ENCODE measurements at regions not wholly inside any gene's neighbourhood (a gene's known extent, or its start where the extent isn't known, plus 50 kb on each side); places are given as distances from the start of the nearest gene placed in this dataset.

DNA sequence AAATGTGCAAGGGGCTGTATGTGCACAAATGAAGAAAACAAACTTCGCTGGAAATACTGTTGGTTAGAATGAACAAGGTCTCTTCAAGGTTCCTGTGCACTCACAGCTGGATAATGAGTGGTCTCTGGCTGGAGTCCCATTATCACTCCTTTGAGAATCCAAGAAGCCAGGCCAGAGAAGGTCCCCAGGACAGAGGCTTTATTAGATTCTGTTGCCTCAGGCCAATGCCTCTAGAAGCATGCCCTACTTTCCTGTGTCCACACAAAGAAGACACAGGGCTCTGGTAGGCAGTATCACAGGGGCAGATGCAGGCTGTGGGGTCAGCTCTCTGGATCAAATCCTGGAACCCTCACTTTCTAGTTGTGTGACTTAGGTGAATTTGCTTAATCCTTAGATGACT is 384.7 kb downstream of the GRIN2B start:
- Histone ChIP-seq H3K27me3 (ENCODE audit: control insufficient read depth, insufficient read depth, low read length) (no peaks in the 10 kb centered on the region), H3K4me3 (ENCODE audit: low read length in 3 of 3) (no peak overlapping the region), H3K36me3 (ENCODE audit: control insufficient read depth in 2 of 3, insufficient read depth in 3 of 3, low read length in 3 of 3) (no peaks in the 10 kb centered on the region), H3K9ac (ENCODE audit: low read length in 3 of 3) (no peak overlapping the region), H3K9me3 (ENCODE audit: control insufficient read depth in 2 of 3, insufficient read depth in 1 of 3, low read length in 3 of 3) (no peaks in the 10 kb centered on the region), H3K27ac (ENCODE audit: low read depth in 2 of 2, low read length in 2 of 2) (no peak overlapping the region), H3K4me1 (ENCODE audit: control insufficient read depth in 2 of 3, insufficient read depth in 2 of 3, low read depth in 1 of 3, low read length in 3 of 3) (peaks cover 0 to 3% (median 0%) of the 10 kb centered on the region in 3 donors)
- FAIRE-seq (no peak), DNase-seq (no peak)
- intact Hi-C loops (cut with DNase I): no loop called here
- TF ChIP-seq, protein P1, sequence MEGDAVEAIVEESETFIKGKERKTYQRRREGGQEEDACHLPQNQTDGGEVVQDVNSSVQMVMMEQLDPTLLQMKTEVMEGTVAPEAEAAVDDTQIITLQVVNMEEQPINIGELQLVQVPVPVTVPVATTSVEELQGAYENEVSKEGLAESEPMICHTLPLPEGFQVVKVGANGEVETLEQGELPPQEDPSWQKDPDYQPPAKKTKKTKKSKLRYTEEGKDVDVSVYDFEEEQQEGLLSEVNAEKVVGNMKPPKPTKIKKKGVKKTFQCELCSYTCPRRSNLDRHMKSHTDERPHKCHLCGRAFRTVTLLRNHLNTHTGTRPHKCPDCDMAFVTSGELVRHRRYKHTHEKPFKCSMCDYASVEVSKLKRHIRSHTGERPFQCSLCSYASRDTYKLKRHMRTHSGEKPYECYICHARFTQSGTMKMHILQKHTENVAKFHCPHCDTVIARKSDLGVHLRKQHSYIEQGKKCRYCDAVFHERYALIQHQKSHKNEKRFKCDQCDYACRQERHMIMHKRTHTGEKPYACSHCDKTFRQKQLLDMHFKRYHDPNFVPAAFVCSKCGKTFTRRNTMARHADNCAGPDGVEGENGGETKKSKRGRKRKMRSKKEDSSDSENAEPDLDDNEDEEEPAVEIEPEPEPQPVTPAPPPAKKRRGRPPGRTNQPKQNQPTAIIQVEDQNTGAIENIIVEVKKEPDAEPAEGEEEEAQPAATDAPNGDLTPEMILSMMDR (IDR thresholded peaks at IDR 0.05; ENCODE audit: borderline replicate concordance, extremely low read depth, insufficient read depth): no peak

DNA sequence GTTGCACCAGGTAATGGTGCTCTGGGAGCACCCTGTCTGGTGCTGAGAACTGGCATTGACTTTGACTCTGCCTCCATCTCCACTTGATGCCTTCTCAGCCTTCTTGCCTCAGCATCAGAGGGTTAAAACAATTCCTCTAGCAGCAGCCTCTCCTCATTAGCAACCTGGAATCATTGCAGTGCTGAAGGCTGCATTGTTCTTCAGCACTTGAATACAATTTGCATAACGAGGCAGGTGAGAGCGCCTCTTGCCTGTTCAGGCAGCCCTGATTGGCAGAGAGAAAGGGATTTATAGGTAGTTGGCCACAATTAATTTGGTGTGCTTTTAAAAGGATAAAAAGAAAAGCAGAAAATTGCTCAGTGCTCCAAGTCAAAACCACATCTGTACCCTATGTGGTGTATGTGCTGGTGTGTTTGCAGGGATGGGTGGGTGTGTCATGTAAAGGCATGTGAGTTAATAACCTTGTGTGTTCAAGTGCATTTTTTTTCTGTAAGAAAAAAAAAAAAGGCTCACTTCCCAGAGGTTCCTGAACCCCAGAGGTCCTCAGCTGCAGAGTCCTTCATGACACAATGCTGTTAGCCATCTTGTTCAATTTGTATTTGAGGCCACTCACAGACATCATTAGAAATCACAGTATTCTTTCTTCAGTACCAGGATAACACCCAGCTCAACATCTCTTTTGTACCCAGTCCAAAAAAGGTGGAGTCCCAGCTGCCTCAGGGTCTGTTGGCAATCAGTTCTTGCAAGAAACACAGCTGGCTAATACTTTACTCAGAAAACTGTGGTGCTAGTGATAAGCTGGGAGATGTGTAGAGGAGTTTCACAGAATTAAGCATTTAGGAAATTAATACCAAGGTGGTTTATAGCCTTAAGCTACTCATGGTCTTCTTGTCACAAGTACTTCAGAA is 385.6 kb downstream of the GRIN2B start:
- FAIRE-seq (no peak), DNase-seq (peak in 3 of 5 donors; percentile 13 to 45 (median 44))
- no peaks in the 10 kb centered on the region for H3K27me3 ChIP-seq (ENCODE audit: control insufficient read depth, insufficient read depth, low read length)
- TF ChIP-seq, protein P1 (IDR thresholded peaks at IDR 0.05; ENCODE audit: borderline replicate concordance, extremely low read depth, insufficient read depth): no peak
- no peaks in the 10 kb centered on the region for H3K9me3 ChIP-seq (ENCODE audit: control insufficient read depth in 2 of 3, insufficient read depth in 1 of 3, low read length in 3 of 3)
- H3K4me3 ChIP-seq (ENCODE audit: low read length in 3 of 3): no peak overlapping the region
- intact Hi-C loops (cut with DNase I): no loop called here
- no peak overlapping the region for H3K9ac ChIP-seq (ENCODE audit: low read length in 3 of 3)
- H3K4me1 ChIP-seq (ENCODE audit: control insufficient read depth in 2 of 3, insufficient read depth in 2 of 3, low read depth in 1 of 3, low read length in 3 of 3): peaks cover 0 to 6% (median 0%) of the 10 kb centered on the region in 3 donors
- H3K36me3 ChIP-seq (ENCODE audit: control insufficient read depth in 2 of 3, insufficient read depth in 3 of 3, low read length in 3 of 3): no peaks in the 10 kb centered on the region
- no peak overlapping the region for H3K27ac ChIP-seq (ENCODE audit: low read depth in 2 of 2, low read length in 2 of 2)

DNA sequence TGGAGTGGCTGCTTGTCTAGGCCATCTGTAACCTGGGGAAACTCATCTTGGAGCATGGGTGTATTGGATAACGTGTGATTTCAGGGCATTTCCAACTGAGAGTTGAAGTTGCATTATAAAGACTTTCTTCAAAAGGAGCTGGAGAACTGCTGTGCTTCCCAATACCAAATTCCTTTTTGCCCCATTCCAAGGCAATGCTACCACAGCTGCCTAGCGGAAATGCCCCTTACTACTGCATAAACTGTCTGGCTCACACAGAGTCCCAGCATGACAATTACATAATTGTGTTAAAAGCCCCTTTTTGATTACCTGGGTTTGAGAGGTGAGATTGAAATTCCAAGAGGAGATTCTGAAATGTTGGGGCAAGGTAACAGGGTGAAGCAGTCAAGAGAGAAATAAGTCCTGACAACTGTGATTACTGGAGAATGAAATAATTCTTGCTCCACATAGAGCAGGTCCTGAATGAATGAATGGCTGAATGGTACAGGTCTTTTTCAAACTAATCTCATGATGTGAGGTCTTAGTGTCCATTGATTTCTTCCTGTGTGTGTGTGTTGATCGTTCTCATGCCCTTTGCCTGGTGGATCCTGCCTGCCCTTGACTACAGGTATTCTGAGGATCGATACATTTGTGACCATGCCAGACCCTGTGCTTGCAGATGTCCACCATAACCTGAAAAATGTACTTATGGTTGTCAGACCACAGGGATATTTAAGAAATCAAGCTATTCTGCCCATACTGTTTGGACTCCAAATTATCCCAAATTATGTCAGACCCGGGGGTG is 386.5 kb downstream of the GRIN2B start:
- H3K4me3 ChIP-seq (ENCODE audit: low read length in 3 of 3): no peak overlapping the region
- DNase-seq (no peak), FAIRE-seq (no peak)
- TF ChIP-seq, protein P1 (IDR thresholded peaks at IDR 0.05; ENCODE audit: borderline replicate concordance, extremely low read depth, insufficient read depth): no peak
- H3K9me3 ChIP-seq (ENCODE audit: control insufficient read depth in 2 of 3, insufficient read depth in 1 of 3, low read length in 3 of 3): no peaks in the 10 kb centered on the region
- H3K4me1 ChIP-seq (ENCODE audit: control insufficient read depth in 2 of 3, insufficient read depth in 2 of 3, low read depth in 1 of 3, low read length in 3 of 3): peaks cover 0 to 6% (median 0%) of the 10 kb centered on the region in 3 donors
- intact Hi-C loops (cut with DNase I): no loop called here
- no peaks in the 10 kb centered on the region for H3K36me3 ChIP-seq (ENCODE audit: control insufficient read depth in 2 of 3, insufficient read depth in 3 of 3, low read length in 3 of 3)
- H3K9ac ChIP-seq (ENCODE audit: low read length in 3 of 3): no peak overlapping the region
- no peak overlapping the region for H3K27ac ChIP-seq (ENCODE audit: low read depth in 2 of 2, low read length in 2 of 2)
- H3K27me3 ChIP-seq (ENCODE audit: control insufficient read depth, insufficient read depth, low read length): no peaks in the 10 kb centered on the region
